ENCODE measurements at regions not wholly inside any gene's neighbourhood (a gene's known extent, or its start where the extent isn't known, plus 50 kb on each side); places are given as distances from the start of the nearest gene placed in this dataset.

GRCh38 chr7:136452949-136453348 lies 415.5 kb upstream of the CHRM2 start:
- TF ChIP-seq, protein P1, sequence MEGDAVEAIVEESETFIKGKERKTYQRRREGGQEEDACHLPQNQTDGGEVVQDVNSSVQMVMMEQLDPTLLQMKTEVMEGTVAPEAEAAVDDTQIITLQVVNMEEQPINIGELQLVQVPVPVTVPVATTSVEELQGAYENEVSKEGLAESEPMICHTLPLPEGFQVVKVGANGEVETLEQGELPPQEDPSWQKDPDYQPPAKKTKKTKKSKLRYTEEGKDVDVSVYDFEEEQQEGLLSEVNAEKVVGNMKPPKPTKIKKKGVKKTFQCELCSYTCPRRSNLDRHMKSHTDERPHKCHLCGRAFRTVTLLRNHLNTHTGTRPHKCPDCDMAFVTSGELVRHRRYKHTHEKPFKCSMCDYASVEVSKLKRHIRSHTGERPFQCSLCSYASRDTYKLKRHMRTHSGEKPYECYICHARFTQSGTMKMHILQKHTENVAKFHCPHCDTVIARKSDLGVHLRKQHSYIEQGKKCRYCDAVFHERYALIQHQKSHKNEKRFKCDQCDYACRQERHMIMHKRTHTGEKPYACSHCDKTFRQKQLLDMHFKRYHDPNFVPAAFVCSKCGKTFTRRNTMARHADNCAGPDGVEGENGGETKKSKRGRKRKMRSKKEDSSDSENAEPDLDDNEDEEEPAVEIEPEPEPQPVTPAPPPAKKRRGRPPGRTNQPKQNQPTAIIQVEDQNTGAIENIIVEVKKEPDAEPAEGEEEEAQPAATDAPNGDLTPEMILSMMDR (conservative IDR thresholded peaks at IDR 0.05; ENCODE audit: low read depth, low read length): no peak
- TF ChIP-seq EZH2 (IDR thresholded peaks at IDR 0.05; ENCODE audit: borderline replicate concordance, low read depth, low read length, poor library complexity, severe bottlenecking): no peak

Measured in A673 (cell line).